GM12873 (cell line): ENCODE measurements at regions not wholly inside any gene's neighbourhood (a gene's known extent, or its start where the extent isn't known, plus 50 kb on each side); places are given as distances from the start of the nearest gene placed in this dataset.

Experiments
- TF ChIP-seq, protein P1 (sequence below): IDR thresholded peaks from 2 replicates; pipeline ENCODE4 v1.5.1; 2012; ENCODE audit warnings: low read depth, mild to moderate bottlenecking, moderate library complexity, low read length, control low read depth; ENCODE audit not compliant: insufficient read depth; ENCODE audit errors: missing control alignments

DNA sequence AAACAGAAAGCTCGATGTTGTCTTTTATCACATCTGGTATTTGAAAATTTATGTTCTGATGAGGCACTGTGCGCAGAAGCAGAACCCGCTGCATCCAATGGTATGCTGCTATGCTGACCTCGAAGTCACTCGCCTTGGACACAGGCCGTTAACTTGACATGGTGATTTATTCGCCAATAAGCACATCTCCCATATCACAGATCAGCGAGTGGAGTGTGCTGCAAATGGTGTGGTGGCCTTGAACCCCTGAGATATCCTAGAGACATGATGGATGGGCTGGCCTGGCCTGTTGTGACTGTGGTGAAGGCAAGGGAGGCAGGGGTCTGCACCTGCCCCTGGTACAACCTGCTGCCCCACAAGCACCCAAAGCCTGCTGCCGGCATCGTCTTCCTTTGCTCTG, 175.4 kb upstream of the FRG1 start:
- TF ChIP-seq, protein P1, sequence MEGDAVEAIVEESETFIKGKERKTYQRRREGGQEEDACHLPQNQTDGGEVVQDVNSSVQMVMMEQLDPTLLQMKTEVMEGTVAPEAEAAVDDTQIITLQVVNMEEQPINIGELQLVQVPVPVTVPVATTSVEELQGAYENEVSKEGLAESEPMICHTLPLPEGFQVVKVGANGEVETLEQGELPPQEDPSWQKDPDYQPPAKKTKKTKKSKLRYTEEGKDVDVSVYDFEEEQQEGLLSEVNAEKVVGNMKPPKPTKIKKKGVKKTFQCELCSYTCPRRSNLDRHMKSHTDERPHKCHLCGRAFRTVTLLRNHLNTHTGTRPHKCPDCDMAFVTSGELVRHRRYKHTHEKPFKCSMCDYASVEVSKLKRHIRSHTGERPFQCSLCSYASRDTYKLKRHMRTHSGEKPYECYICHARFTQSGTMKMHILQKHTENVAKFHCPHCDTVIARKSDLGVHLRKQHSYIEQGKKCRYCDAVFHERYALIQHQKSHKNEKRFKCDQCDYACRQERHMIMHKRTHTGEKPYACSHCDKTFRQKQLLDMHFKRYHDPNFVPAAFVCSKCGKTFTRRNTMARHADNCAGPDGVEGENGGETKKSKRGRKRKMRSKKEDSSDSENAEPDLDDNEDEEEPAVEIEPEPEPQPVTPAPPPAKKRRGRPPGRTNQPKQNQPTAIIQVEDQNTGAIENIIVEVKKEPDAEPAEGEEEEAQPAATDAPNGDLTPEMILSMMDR: no peak

DNA sequence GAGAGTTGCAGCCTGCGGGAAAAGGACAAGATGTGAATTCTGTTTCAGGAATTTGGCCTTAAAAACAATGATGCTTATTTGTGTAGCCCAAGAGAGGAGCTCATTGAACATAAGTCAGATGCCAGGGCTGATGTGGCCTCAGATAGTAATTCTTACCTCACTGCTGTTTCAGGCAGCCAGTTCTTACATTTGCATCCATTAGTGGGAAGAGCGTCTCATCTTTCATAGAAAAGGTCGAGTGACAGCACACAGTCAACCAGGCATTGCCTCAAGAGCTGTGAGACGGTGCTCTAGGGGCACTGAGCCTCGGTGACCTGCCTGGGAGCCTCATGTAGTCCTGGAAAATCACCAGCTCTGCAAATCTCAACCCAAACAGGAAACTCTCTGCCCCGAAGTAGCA, 174.9 kb upstream of the FRG1 start:
- TF ChIP-seq, protein P1: no peak

DNA sequence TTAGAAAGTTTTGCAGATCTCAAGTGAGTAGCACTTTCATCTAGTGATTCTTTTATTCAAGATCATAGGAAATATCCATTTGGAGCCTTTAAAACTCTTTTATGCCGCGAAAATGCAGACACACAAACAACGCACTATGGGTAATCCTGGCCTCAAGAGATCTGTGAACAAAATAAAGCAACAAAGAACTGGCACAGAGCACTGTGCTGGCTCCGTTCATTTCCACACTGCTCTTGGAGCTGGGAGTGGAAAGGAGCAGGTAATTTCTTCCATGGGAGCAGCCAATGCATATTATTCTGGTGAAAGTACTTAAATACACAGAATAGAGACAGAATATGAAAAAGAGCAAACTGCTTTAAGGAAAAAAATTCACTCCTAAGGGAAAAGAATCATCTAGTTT, 172.7 kb upstream of the FRG1 start:
- TF ChIP-seq, protein P1: no peak

DNA sequence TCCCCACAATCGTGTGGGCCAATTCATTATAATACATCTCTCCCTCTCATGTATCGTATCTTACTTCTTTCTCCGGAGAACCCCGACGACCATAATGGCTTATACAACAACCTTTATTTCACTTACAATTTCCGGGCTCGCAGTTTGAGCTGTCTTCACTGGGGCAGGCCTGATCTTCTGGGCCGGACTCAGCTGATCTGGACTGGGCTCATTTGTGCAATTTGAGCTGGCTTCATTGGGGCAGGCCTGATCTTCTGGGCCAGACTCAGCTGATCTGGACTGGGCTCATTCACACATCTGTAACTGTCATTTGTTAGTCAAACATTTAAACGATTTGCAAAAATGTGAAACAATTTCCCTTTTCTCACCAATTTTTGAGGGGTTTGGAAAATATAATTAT, 171.5 kb upstream of the FRG1 start:
- TF ChIP-seq, protein P1: no peak

DNA sequence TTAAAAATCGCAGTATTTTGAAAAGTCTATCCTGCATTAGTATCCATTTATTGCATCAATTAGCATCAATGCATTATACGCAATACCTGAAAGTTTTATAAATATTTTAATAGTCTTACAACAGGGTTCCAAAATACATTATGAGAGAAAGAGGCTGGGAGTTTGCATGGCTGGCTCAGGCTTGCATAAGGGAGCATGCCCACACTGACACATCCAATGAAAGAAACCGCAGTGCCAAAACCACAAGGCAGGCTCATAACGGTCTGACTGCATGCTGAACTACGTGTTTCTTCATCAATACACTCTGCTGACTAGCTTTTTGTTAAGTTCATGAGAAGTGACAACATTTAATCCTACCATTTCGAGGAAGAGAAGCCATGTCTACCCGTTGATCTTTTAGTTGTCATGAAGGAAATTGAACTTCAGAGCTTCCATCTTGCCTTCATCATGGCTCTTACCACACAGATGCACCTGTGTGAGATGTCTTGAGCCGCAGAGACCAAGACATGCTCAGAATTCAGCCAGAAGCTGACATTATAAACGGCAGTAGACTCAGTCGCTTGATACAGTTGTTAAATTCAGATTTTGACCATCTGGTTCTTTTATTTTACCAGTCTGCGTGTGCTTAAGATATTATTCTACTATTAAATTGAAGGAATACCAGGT, 168.8 kb upstream of the FRG1 start:
- TF ChIP-seq, protein P1: no peak

DNA sequence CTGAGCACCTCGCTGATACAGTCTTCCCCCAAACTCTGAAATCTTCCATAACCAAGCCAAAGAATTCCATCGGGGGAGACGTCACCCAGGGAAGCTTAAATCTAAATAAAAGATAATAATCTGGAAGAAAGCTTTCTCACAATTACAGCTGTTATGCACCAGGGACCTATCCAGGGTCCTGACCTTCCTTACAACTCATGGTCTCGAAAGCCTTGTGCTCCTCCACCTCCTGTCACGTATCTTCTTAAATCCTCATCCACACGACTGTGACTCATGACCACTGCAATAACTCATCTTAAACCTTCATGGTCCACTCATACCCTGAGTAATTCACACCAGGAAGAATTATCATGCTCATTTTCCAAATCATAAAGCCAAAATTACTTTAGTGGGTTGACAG, 166.8 kb upstream of the FRG1 start:
- TF ChIP-seq, protein P1: no peak

DNA sequence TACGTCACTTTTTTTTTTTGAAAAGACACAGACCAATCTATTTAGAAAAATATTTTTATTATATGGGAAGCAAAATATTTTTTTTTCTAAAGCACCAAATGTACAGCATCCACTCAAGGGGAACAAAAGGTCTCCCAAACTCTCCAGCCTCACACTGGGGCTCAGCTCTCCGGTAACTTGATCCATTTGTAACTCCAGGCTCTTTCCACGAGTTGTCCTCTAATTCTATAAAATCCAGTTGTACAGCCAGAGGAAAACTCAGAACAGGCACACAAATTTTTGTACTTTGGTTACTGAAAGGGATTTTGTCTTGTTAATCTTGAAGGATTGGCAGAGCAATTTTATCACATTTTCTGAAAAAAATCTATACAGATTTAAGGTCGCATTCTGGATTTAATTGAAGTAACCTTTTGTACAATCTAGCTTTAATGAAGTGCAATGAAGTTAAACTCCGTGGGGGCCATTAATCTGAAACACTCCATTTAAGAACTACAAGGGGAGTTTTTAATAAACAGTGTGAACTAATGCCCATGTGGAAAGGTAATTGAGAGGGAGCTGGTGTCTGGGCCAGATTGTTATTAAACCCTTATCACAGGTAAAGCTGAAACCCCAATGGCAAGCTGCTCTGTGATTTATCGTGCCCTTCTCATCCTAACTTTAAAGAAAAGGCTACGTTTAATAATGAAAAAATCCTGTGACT, 161.2 kb upstream of the FRG1 start:
- TF ChIP-seq, protein P1: no peak
